Left ventricle myocardium inferior (tissue), 1 donor: ENCODE measurements at regions not wholly inside any gene's neighbourhood (a gene's known extent, or its start where the extent isn't known, plus 50 kb on each side); places are given as distances from the start of the nearest gene placed in this dataset.
A peak's percentile ranks its signal among the peaks of the same experiment; 100 is the strongest.
"Not testable (repeated sequence)": the region's sequence is repeated elsewhere in the genome, so short reads cannot be mapped to it uniquely, and the experiment has no call there.

Experiments used
- DNase-seq: peaks from one replicate; pipeline ENCODE4 v3.0.0-alpha.2; 2020
- H3K27ac ChIP-seq: fragments of 200-600 bp; replicated peaks from 2 replicates; pipeline ENCODE4 v1.8.0; 2021
- H3K27me3 ChIP-seq: fragments of 200-600 bp; 2 replicates; pipeline ENCODE4 v1.8.0; 2021; ENCODE audit warnings: low read depth
- H3K36me3 ChIP-seq: fragments of 200-600 bp; 2 replicates; pipeline ENCODE4 v1.8.0; 2021
- H3K4me1 ChIP-seq: fragments of 200-600 bp; 2 replicates; pipeline ENCODE4 v1.8.0; 2021
- H3K4me3 ChIP-seq: fragments of 200-600 bp; 2 replicates; pipeline ENCODE4 v1.8.0; 2021; ENCODE audit warnings: mild to moderate bottlenecking, moderate library complexity
- H3K9me3 ChIP-seq: fragments of 200-600 bp; replicated peaks from 2 replicates; pipeline ENCODE4 v1.8.0; 2021
- intact Hi-C: fragments of 100-400 bp; cut with micrococcal nuclease; formaldehyde crosslinking; loops from one replicate; pipeline ENCODE4 v1.11.0; 2022
- TF ChIP-seq, protein P1 (sequence below): fragments of 200-600 bp; IDR thresholded peaks from 2 replicates; pipeline ENCODE4 v1.8.0; 2021; ENCODE audit warnings: antibody characterized with exemption, mild to moderate bottlenecking, borderline replicate concordance
- donor health status: DM: no; HTN: yes; CAD: no; lungs with severe emphysema.

GRCh38 chr13:78046331-78046730, 127.7 kb upstream of the EDNRB start:
- TF ChIP-seq, protein P1, sequence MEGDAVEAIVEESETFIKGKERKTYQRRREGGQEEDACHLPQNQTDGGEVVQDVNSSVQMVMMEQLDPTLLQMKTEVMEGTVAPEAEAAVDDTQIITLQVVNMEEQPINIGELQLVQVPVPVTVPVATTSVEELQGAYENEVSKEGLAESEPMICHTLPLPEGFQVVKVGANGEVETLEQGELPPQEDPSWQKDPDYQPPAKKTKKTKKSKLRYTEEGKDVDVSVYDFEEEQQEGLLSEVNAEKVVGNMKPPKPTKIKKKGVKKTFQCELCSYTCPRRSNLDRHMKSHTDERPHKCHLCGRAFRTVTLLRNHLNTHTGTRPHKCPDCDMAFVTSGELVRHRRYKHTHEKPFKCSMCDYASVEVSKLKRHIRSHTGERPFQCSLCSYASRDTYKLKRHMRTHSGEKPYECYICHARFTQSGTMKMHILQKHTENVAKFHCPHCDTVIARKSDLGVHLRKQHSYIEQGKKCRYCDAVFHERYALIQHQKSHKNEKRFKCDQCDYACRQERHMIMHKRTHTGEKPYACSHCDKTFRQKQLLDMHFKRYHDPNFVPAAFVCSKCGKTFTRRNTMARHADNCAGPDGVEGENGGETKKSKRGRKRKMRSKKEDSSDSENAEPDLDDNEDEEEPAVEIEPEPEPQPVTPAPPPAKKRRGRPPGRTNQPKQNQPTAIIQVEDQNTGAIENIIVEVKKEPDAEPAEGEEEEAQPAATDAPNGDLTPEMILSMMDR: no peak
- H3K27ac ChIP-seq: peak overlapping the region; percentile 60
- H3K4me3 ChIP-seq: no peak overlapping the region
- H3K36me3 ChIP-seq: no peaks in the 10 kb centered on the region
- no peaks in the 10 kb centered on the region for H3K27me3 ChIP-seq
- H3K9me3 ChIP-seq: peaks cover 16% of the 10 kb centered on the region
- H3K4me1 ChIP-seq: peaks cover 9% of the 10 kb centered on the region
- intact Hi-C loops: no loop called here
- DNase-seq: no peak

DNA sequence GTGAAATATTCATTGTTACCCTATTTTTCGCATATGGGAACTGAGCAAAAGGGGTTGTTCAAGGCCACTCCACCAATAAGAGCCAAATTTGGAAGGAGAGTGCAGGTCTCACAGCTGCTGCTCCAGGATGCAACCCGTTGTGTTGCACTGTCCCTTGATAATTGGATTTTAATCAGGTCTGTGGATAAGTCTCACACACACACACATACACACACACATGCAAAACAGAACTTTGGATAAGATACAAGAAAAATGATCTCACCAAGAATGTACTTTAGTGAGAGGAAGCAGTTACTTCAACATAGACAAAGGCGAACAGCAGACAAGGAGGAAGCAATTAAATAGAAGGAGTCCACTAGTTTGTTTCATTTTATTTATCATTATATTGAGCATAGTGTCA, 127.3 kb upstream of the EDNRB start:
- Histone ChIP-seq H3K4me3 (no peak overlapping the region), H3K27me3 (no peaks in the 10 kb centered on the region), H3K27ac (peak overlapping the region; percentile 60), H3K9me3 (peaks cover 16% of the 10 kb centered on the region), H3K36me3 (no peaks in the 10 kb centered on the region), H3K4me1 (peaks cover 9% of the 10 kb centered on the region)
- DNase-seq: no peak
- intact Hi-C loops: no loop called here
- TF ChIP-seq, protein P1: no peak

GRCh38 chr13:78041366-78041765, 122.7 kb upstream of the EDNRB start:
- H3K27me3 ChIP-seq, DNase-seq, H3K27ac ChIP-seq, H3K9me3 ChIP-seq, intact Hi-C loops, H3K4me3 ChIP-seq, H3K4me1 ChIP-seq, H3K36me3 ChIP-seq: not testable (repeated sequence)

GRCh38 chr13:78040205-78040830, 121.7 kb upstream of the EDNRB start:
- Histone ChIP-seq H3K9me3 (no peaks in the 10 kb centered on the region), H3K4me3 (no peak overlapping the region), H3K36me3 (no peaks in the 10 kb centered on the region), H3K4me1 (no peaks in the 10 kb centered on the region), H3K27ac (no peak overlapping the region), H3K27me3 (no peaks in the 10 kb centered on the region)
- DNase-seq: no peak
- TF ChIP-seq, protein P1: no peak
- intact Hi-C loops: no loop called here

- Histone ChIP-seq H3K9me3 (no peaks in the 10 kb centered on the region), H3K4me1 (peaks cover under 1% of the 10 kb centered on the region), H3K27me3 (no peaks in the 10 kb centered on the region), H3K4me3 (no peak overlapping the region), H3K36me3 (no peaks in the 10 kb centered on the region), H3K27ac (no peak overlapping the region)
- no peak for DNase-seq
- intact Hi-C loops: no loop called here
- TF ChIP-seq, protein P1: no peak
These were observed 118.2 kb upstream of the EDNRB start for GRCh38 chr13:78036841-78037240.

DNA sequence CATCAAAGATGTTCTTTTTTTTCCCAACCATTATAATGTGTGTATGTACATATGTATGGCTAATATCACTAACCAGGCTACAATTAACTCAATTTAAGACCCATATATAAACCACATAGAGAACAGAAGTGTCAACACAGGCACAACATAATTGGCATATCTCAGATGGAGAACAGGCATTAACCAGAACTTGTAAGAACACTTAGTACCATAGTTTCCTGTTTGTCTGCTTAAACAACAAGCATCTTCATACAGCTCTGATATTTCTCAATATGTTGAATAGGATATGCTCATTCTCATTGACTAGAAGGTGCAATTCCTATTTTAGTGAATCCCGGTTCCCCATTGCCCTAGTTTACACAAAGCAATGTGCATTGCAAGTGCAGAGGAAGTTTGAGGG, 116.9 kb upstream of the EDNRB start:
- Histone ChIP-seq H3K4me1 (peaks cover 7% of the 10 kb centered on the region), H3K27ac (no peak overlapping the region), H3K9me3 (no peaks in the 10 kb centered on the region), H3K27me3 (no peaks in the 10 kb centered on the region), H3K4me3 (no peak overlapping the region), H3K36me3 (no peaks in the 10 kb centered on the region)
- DNase-seq: no peak
- intact Hi-C loops: no loop called here
- TF ChIP-seq, protein P1: no peak
